IMR-90 (cell line): ENCODE measurements at regions not wholly inside any gene's neighbourhood (a gene's known extent, or its start where the extent isn't known, plus 50 kb on each side); places are given as distances from the start of the nearest gene placed in this dataset.

Experiments used
- ATAC-seq: fragments of 200-7000 bp; cut with Tn5 transposase; 2 replicates; pipeline ENCODE4 v1.9.1; 2020; ENCODE audit warnings: low read depth, mild to moderate bottlenecking, moderate library complexity
- BruUV-seq: library from RNA; stranded (reverse); fragments of 400-500 nt; replicated peaks from 2 replicates; lab custom pipeline; 2021; lab: Mats Ljungman, UMichigan
- CTCF ChIA-PET: fragments of 300-600 bp; formaldehyde crosslinking; extraction: SDS; loops from one replicate; lab custom pipeline; 2021; ENCODE audit warnings: antibody characterized with exemption; lab: Yijun Ruan, JAX
- POLR2A ChIA-PET: fragments of 300-600 bp; sonication (Branson Sonifier 250); formaldehyde crosslinking; loops from one replicate; lab custom pipeline; 2022; ENCODE audit warnings: antibody characterized with exemption; ENCODE audit not compliant: unreplicated experiment; lab: Charles Lee
- DNase-seq: peaks from one replicate; pipeline ENCODE4 v3.0.0; 2013
- H2AFZ ChIP-seq: replicated peaks from 2 replicates; pipeline ENCODE3; 2013; ENCODE audit warnings: low read length, mild to moderate bottlenecking; ENCODE audit not compliant: poor library complexity
- H2AK5ac ChIP-seq: 2 replicates; pipeline ENCODE4 v1.6.1; 2013; ENCODE audit warnings: low read depth, low read length, inconsistent platforms
- H2AK9ac ChIP-seq: replicated peaks from 2 replicates; pipeline ENCODE3; 2013; ENCODE audit warnings: mild to moderate bottlenecking, low read depth, low read length, moderate library complexity; ENCODE audit not compliant: poor library complexity
- H2BK120ac ChIP-seq: 2 replicates; pipeline ENCODE4 v1.6.1; 2013; ENCODE audit warnings: low read depth, low read length, inconsistent platforms
- H2BK15ac ChIP-seq: 3 replicates; pipeline ENCODE4 v1.6.1; 2013; ENCODE audit warnings: low read depth, low read length, inconsistent platforms
- H2BK20ac ChIP-seq: 2 replicates; pipeline ENCODE4 v1.6.1; 2013; ENCODE audit warnings: low read depth, mild to moderate bottlenecking, inconsistent platforms, low read length, moderate library complexity
- H2BK5ac ChIP-seq: 2 replicates; pipeline ENCODE4 v1.6.1; 2013; ENCODE audit warnings: mild to moderate bottlenecking, low read depth, low read length, inconsistent platforms; ENCODE audit not compliant: poor library complexity, severe bottlenecking
- H3K14ac ChIP-seq: replicated peaks from 2 replicates; pipeline ENCODE4 v1.6.1; 2013; ENCODE audit warnings: low read depth, low read length, inconsistent platforms
- H3K18ac ChIP-seq: 2 replicates; pipeline ENCODE4 v1.6.1; 2013; ENCODE audit warnings: low read depth, low read length, control low read depth
- H3K23ac ChIP-seq: 2 replicates; pipeline ENCODE4 v1.6.1; 2013; ENCODE audit warnings: low read depth, low read length, inconsistent platforms
- H3K27ac ChIP-seq: 2 replicates; pipeline ENCODE4 v1.5.1; 2013; ENCODE audit warnings: mild to moderate bottlenecking, control low read depth, low read length; ENCODE audit not compliant: insufficient read depth
- H3K27me3 ChIP-seq: 2 replicates; pipeline ENCODE4 v1.6.1; 2013; ENCODE audit warnings: low read length; ENCODE audit not compliant: control insufficient read depth, insufficient read depth
- H3K36me3 ChIP-seq: 2 replicates; pipeline ENCODE4 v1.6.1; 2013; ENCODE audit warnings: low read length, mixed read lengths; ENCODE audit not compliant: control insufficient read depth, insufficient read depth
- H3K4ac ChIP-seq: 2 replicates; pipeline ENCODE4 v1.6.1; 2013; ENCODE audit warnings: low read depth, low read length, inconsistent platforms
- H3K4me1 ChIP-seq: 2 replicates; pipeline ENCODE4 v1.6.1; 2013; ENCODE audit warnings: low read length, mixed read lengths; ENCODE audit not compliant: control insufficient read depth, insufficient read depth
- H3K4me2 ChIP-seq: 2 replicates; pipeline ENCODE4 v1.6.1; 2013; ENCODE audit warnings: low read depth, mild to moderate bottlenecking, control low read depth, low read length, moderate library complexity
- H3K4me3 ChIP-seq: 2 replicates; pipeline ENCODE4 v1.5.1; 2013; ENCODE audit warnings: low read depth, mild to moderate bottlenecking, control low read depth, low read length, moderate library complexity; ENCODE audit not compliant: insufficient read depth
- H3K56ac ChIP-seq: 2 replicates; pipeline ENCODE4 v1.6.1; 2013; ENCODE audit warnings: low read length, inconsistent platforms; ENCODE audit not compliant: insufficient read depth; ENCODE audit errors: extremely low read depth
- H3K79me1 ChIP-seq, 2 experiments: 2 replicates each; pipeline ENCODE4 v1.6.1; 2013; ENCODE audit warnings: low read length in 2 of 2, inconsistent platforms in 1 of 2, low read depth in 1 of 2
- H3K9ac ChIP-seq: 2 replicates; pipeline ENCODE4 v1.6.1; 2013; ENCODE audit warnings: low read depth, low read length, control low read depth
- H3K9me1 ChIP-seq: 2 replicates; pipeline ENCODE4 v1.6.1; 2013; ENCODE audit warnings: low read length, inconsistent platforms; ENCODE audit not compliant: insufficient read depth
- H3K9me3 ChIP-seq: 2 replicates; pipeline ENCODE4 v1.6.1; 2013; ENCODE audit warnings: low read length; ENCODE audit not compliant: control insufficient read depth, insufficient read depth
- H4K20me1 ChIP-seq: 2 replicates; pipeline ENCODE4 v1.6.1; 2013; ENCODE audit warnings: low read length, inconsistent platforms; ENCODE audit not compliant: insufficient read depth
- H4K5ac ChIP-seq: 2 replicates; pipeline ENCODE4 v1.6.1; 2013; ENCODE audit warnings: mild to moderate bottlenecking, low read depth, low read length, control low read depth
- H4K8ac ChIP-seq, 2 experiments: 2 replicates each; pipeline ENCODE4 v1.6.1; 2013; ENCODE audit warnings: low read depth in 2 of 2, low read length in 2 of 2, control low read depth in 1 of 2, inconsistent platforms in 1 of 2
- H4K91ac ChIP-seq: 2 replicates; pipeline ENCODE4 v1.6.1; 2013; ENCODE audit warnings: low read depth, low read length, inconsistent platforms; ENCODE audit not compliant: insufficient read depth
- BHLHE40 ChIP-seq: fragments of 150-350 bp; IDR thresholded peaks from 2 replicates; pipeline ENCODE4 v1.6.1; 2016; ENCODE audit warnings: mild to moderate bottlenecking, low read depth, low read length
- CEBPB ChIP-seq: IDR thresholded peaks from 2 replicates; pipeline ENCODE4 v1.6.1; 2012; ENCODE audit warnings: low read depth, low read length, improper control_type of control experiment
- CHD1 ChIP-seq: IDR thresholded peaks from 2 replicates; pipeline ENCODE4 v1.6.1; 2012; ENCODE audit warnings: low read depth, low read length, improper control_type of control experiment
- FOS ChIP-seq: fragments of 150-350 bp; IDR thresholded peaks from 2 replicates; pipeline ENCODE4 v1.6.1; 2016; ENCODE audit warnings: low read depth, low read length
- MAFK ChIP-seq: IDR thresholded peaks from 2 replicates; pipeline ENCODE4 v1.6.1; 2012; ENCODE audit warnings: low read depth, low read length, improper control_type of control experiment
- MAZ ChIP-seq: IDR thresholded peaks from 2 replicates; pipeline ENCODE4 v1.6.1; 2012; ENCODE audit warnings: low read depth, mild to moderate bottlenecking, low read length, improper control_type of control experiment, moderate library complexity, borderline replicate concordance
- MXI1 ChIP-seq: IDR thresholded peaks from 2 replicates; pipeline ENCODE4 v1.6.1; 2012; ENCODE audit warnings: low read depth, mild to moderate bottlenecking, low read length, moderate library complexity, borderline replicate concordance
- NFE2L2 ChIP-seq: fragments of 150-350 bp; IDR thresholded peaks from 2 replicates; pipeline ENCODE4 v1.6.1; 2016; ENCODE audit warnings: low read depth, mild to moderate bottlenecking, low read length
- POLR2A ChIP-seq: IDR thresholded peaks from 2 replicates; pipeline ENCODE4 v1.6.1; 2012; ENCODE audit warnings: mild to moderate bottlenecking, low read depth, low read length
- RAD21 ChIP-seq: IDR thresholded peaks from 2 replicates; pipeline ENCODE4 v1.6.1; 2012; ENCODE audit warnings: low read length, improper control_type of control experiment
- RCOR1 ChIP-seq: IDR thresholded peaks from 2 replicates; pipeline ENCODE4 v1.6.1; 2012; ENCODE audit warnings: mild to moderate bottlenecking, low read length, improper control_type of control experiment; ENCODE audit not compliant: insufficient replicate concordance
- RFX5 ChIP-seq: IDR thresholded peaks from 2 replicates; pipeline ENCODE4 v1.8.0; 2012; ENCODE audit warnings: low read depth, mild to moderate bottlenecking, low read length, moderate library complexity
- SMC3 ChIP-seq: fragments of 150-350 bp; IDR thresholded peaks from 2 replicates; pipeline ENCODE4 v1.6.1; 2016; ENCODE audit warnings: low read depth, mild to moderate bottlenecking, antibody characterized with exemption, low read length, moderate library complexity
- WGBS, 2 experiments: methylation state at CpG; one replicate each; pipeline versions ENCODE4 v1.1.5 to v1.1.7; 2013; ENCODE audit warnings: missing lambda C conversion rate in 2 of 2; ENCODE audit not compliant: insufficient read length in 1 of 2; ENCODE audit errors: extremely low coverage in 2 of 2; 5-methylcytosine and 5-hydroxymethylcytosine counted together
- dilution Hi-C: fragments of 300-500 bp; cut with HindIII; formaldehyde crosslinking; loops from one replicate; pipeline ENCODE4 v1.14.3; 2018; ENCODE audit warnings: low sequenced_read_pairs; ENCODE audit not compliant: unreplicated experiment
- in situ Hi-C: fragments of 300-500 bp; cut with MboI; formaldehyde crosslinking; loops from 3 replicates; pipeline ENCODE4 v1.14.3; 2019; ENCODE audit warnings: low sequenced_read_pairs, inconsistent platforms, mixed read lengths
- intact Hi-C: fragments of 100-400 bp; cut with micrococcal nuclease; formaldehyde crosslinking; loops from 2 replicates; pipeline ENCODE4 v1.10.0; 2022
- TF ChIP-seq, protein P1 (sequence below): conservative IDR thresholded peaks from 2 replicates; pipeline ENCODE4 v1.5.1; 2012; ENCODE audit warnings: mild to moderate bottlenecking, low read depth, low read length, improper control_type of control experiment
- TF ChIP-seq, protein P2 (sequence below): fragments of 150-350 bp; IDR thresholded peaks from 2 replicates; pipeline ENCODE4 v1.6.1; 2017; ENCODE audit warnings: mild to moderate bottlenecking, antibody characterized with exemption, low read length, low read depth
- TF ChIP-seq, protein P3 (sequence below): fragments of 150-350 bp; IDR thresholded peaks from 2 replicates; pipeline ENCODE4 v1.6.1; 2016; ENCODE audit warnings: low read depth, mild to moderate bottlenecking, low read length, moderate library complexity, borderline replicate concordance

DNA sequence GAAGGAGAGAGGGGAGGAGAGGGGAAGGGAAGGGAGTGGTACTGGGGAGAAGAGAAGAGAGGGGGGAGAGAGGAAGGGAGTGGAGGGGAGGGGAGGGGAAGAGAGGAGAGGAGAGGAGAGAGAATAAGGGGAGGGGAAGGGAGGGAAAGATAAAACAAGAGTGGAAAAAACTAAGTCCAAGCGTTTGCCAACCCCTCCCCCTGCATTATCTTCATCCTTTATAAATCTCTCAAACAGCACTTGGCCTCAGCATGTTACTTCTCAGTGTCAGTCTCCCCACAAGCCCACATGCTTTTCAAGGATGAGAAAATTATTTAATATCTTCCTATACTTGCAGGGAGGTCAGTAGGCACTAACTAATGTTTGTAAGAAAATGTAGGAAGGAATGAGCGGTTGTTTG, 204.5 kb downstream of the LSM5 start:
- CTCF ChIA-PET, result no interaction called here
- POLR2A ChIA-PET, result no interaction called here
- Histone ChIP-seq H3K14ac (no peak overlapping the region), H3K4me2 (no peak overlapping the region), H3K27ac (no peak overlapping the region), H3K4me3 (no peak overlapping the region), H3K18ac (no peak overlapping the region), H2BK120ac (no peak overlapping the region), H3K79me1 (no peaks in the 10 kb centered on the region), H3K56ac (no peak overlapping the region), H4K5ac (no peak overlapping the region), H3K9ac (no peak overlapping the region), H2BK15ac (no peak overlapping the region), H2BK20ac (no peak overlapping the region), H3K27me3 (no peaks in the 10 kb centered on the region), H2AFZ (no peak overlapping the region), H3K36me3 (no peaks in the 10 kb centered on the region), H2BK5ac (no peak overlapping the region), H3K23ac (no peak overlapping the region), H3K9me3 (no peaks in the 10 kb centered on the region), H4K8ac (no peak overlapping the region), H3K9me1 (no peaks in the 10 kb centered on the region), H2AK9ac (no peak overlapping the region), H4K20me1 (no peaks in the 10 kb centered on the region), H4K91ac (no peak overlapping the region), H3K4me1 (no peaks in the 10 kb centered on the region), H3K4ac (no peak overlapping the region), H2AK5ac (no peak overlapping the region)
- no CpG with 5 or more reads among the region's 2 CpGs for WGBS, 2 experiments
- in situ Hi-C loops, result no loop called here
- ATAC-seq (no peak), DNase-seq (no peak)
- TF ChIP-seq RCOR1 (no peak), MAZ (no peak), CEBPB (no peak), POLR2A (no peak), RFX5 (no peak), MXI1 (no peak), FOS (no peak), RAD21 (no peak), NFE2L2 (no peak), CHD1 (no peak), SMC3 (no peak), BHLHE40 (no peak), MAFK (no peak)
- TF ChIP-seq, protein P1, sequence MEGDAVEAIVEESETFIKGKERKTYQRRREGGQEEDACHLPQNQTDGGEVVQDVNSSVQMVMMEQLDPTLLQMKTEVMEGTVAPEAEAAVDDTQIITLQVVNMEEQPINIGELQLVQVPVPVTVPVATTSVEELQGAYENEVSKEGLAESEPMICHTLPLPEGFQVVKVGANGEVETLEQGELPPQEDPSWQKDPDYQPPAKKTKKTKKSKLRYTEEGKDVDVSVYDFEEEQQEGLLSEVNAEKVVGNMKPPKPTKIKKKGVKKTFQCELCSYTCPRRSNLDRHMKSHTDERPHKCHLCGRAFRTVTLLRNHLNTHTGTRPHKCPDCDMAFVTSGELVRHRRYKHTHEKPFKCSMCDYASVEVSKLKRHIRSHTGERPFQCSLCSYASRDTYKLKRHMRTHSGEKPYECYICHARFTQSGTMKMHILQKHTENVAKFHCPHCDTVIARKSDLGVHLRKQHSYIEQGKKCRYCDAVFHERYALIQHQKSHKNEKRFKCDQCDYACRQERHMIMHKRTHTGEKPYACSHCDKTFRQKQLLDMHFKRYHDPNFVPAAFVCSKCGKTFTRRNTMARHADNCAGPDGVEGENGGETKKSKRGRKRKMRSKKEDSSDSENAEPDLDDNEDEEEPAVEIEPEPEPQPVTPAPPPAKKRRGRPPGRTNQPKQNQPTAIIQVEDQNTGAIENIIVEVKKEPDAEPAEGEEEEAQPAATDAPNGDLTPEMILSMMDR, result no peak
- TF ChIP-seq, protein P2, sequence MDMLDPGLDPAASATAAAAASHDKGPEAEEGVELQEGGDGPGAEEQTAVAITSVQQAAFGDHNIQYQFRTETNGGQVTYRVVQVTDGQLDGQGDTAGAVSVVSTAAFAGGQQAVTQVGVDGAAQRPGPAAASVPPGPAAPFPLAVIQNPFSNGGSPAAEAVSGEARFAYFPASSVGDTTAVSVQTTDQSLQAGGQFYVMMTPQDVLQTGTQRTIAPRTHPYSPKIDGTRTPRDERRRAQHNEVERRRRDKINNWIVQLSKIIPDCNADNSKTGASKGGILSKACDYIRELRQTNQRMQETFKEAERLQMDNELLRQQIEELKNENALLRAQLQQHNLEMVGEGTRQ, result no peak
- TF ChIP-seq, protein P3, sequence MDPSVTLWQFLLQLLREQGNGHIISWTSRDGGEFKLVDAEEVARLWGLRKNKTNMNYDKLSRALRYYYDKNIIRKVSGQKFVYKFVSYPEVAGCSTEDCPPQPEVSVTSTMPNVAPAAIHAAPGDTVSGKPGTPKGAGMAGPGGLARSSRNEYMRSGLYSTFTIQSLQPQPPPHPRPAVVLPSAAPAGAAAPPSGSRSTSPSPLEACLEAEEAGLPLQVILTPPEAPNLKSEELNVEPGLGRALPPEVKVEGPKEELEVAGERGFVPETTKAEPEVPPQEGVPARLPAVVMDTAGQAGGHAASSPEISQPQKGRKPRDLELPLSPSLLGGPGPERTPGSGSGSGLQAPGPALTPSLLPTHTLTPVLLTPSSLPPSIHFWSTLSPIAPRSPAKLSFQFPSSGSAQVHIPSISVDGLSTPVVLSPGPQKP, result no peak
- intact Hi-C loops, result no loop called here
- no TSS peak for BruUV-seq
- dilution Hi-C loops, result no loop called here
